KMS-11 (cell line): ENCODE measurements at regions not wholly inside any gene's neighbourhood (a gene's known extent, or its start where the extent isn't known, plus 50 kb on each side); places are given as distances from the start of the nearest gene placed in this dataset.

Source experiments
- H2AFZ ChIP-seq: fragments of 200-600 bp; sonication (generic); 2 replicates; pipeline ENCODE4 v1.6.1; 2016; ENCODE audit warnings: antibody characterized with exemption, mixed run types, low read depth
- H3K27ac ChIP-seq: fragments of 200-600 bp; sonication (generic); 2 replicates; pipeline ENCODE4 v1.6.1; 2016; ENCODE audit warnings: mild to moderate bottlenecking, mixed run types
- H3K27me3 ChIP-seq: fragments of 200-600 bp; sonication (generic); 2 replicates; pipeline ENCODE4 v1.6.1; 2017; ENCODE audit warnings: mild to moderate bottlenecking, low read depth, mixed run types, moderate library complexity; ENCODE audit not compliant: insufficient read depth
- H3K36me3 ChIP-seq: fragments of 200-600 bp; sonication (generic); 2 replicates; pipeline ENCODE4 v1.6.1; 2017; ENCODE audit warnings: mild to moderate bottlenecking, mixed run types; ENCODE audit not compliant: insufficient read depth
- H3K4me1 ChIP-seq: fragments of 200-600 bp; sonication (generic); 2 replicates; pipeline ENCODE4 v1.6.1; 2016; ENCODE audit warnings: mild to moderate bottlenecking, low read depth, mixed run types; ENCODE audit not compliant: poor library complexity, severe bottlenecking
- H3K4me2 ChIP-seq: fragments of 200-600 bp; sonication (generic); 2 replicates; pipeline ENCODE4 v1.7.0; 2016; ENCODE audit warnings: mild to moderate bottlenecking, mixed run types
- H3K4me3 ChIP-seq: fragments of 200-600 bp; sonication (generic); IDR thresholded peaks from 2 replicates; pipeline ENCODE4 v1.6.1; 2017; ENCODE audit warnings: low read depth, low read length, mixed read lengths; ENCODE audit not compliant: insufficient read depth
- H3K79me2 ChIP-seq: fragments of 200-600 bp; sonication (generic); 2 replicates; pipeline ENCODE4 v1.6.1; 2016; ENCODE audit warnings: low read depth, mixed run types; ENCODE audit not compliant: insufficient read depth
- H3K9ac ChIP-seq: fragments of 200-600 bp; sonication (generic); 2 replicates; pipeline ENCODE4 v1.6.1; 2016; ENCODE audit warnings: mild to moderate bottlenecking, mixed run types
- H4K20me1 ChIP-seq: fragments of 200-600 bp; sonication (generic); 2 replicates; pipeline ENCODE4 v1.6.1; 2016; ENCODE audit warnings: mild to moderate bottlenecking, mixed run types; ENCODE audit not compliant: insufficient read depth
- CTCF ChIP-seq: fragments of 200-600 bp; sonication (generic); conservative IDR thresholded peaks from 2 replicates; pipeline ENCODE4 v1.6.1; 2017; ENCODE audit warnings: low read depth, mild to moderate bottlenecking, antibody characterized with exemption, low read length, moderate library complexity, mixed read lengths

- Histone ChIP-seq H3K79me2 (no peaks in the 10 kb centered on the region), H3K27me3 (no peaks in the 10 kb centered on the region), H3K4me2 (no peak overlapping the region), H3K4me3 (no peak overlapping the region), H3K36me3 (no peaks in the 10 kb centered on the region), H3K27ac (no peak overlapping the region), H2AFZ (no peak overlapping the region), H4K20me1 (no peaks in the 10 kb centered on the region), H3K4me1 (no peaks in the 10 kb centered on the region), H3K9ac (no peak overlapping the region)
- no peak for TF ChIP-seq CTCF
Measured at GRCh38 chrX:16491461-16491860, 158.5 kb upstream of the S100G start.

- Histone ChIP-seq H4K20me1 (no peaks in the 10 kb centered on the region), H3K27ac (no peak overlapping the region), H3K27me3 (no peaks in the 10 kb centered on the region), H3K4me1 (no peaks in the 10 kb centered on the region), H3K4me2 (no peak overlapping the region), H3K36me3 (no peaks in the 10 kb centered on the region), H2AFZ (no peak overlapping the region), H3K79me2 (no peaks in the 10 kb centered on the region), H3K9ac (no peak overlapping the region), H3K4me3 (no peak overlapping the region)
- TF ChIP-seq CTCF, result no peak
Measured at GRCh38 chrX:16496175-16496574, 153.8 kb upstream of the S100G start.

- Histone ChIP-seq H3K4me1 (no peaks in the 10 kb centered on the region), H4K20me1 (no peaks in the 10 kb centered on the region), H3K27ac (no peak overlapping the region), H3K4me2 (no peak overlapping the region), H3K79me2 (no peaks in the 10 kb centered on the region), H3K27me3 (no peaks in the 10 kb centered on the region), H3K9ac (no peak overlapping the region), H2AFZ (no peak overlapping the region), H3K4me3 (no peak overlapping the region), H3K36me3 (no peaks in the 10 kb centered on the region)
- TF ChIP-seq CTCF, result no peak
Measured at GRCh38 chrX:16511796-16512776, 137.9 kb upstream of the S100G start.

- Histone ChIP-seq H3K27me3 (no peaks in the 10 kb centered on the region), H2AFZ (no peak overlapping the region), H3K4me1 (no peaks in the 10 kb centered on the region), H4K20me1 (no peaks in the 10 kb centered on the region), H3K79me2 (no peaks in the 10 kb centered on the region), H3K27ac (no peak overlapping the region), H3K36me3 (no peaks in the 10 kb centered on the region), H3K9ac (no peak overlapping the region), H3K4me3 (no peak overlapping the region), H3K4me2 (no peak overlapping the region)
- TF ChIP-seq CTCF, result no peak
Measured at GRCh38 chrX:16516232-16516876, 133.6 kb upstream of the S100G start.
